HepG2 (cell line): ENCODE measurements at regions not wholly inside any gene's neighbourhood (a gene's known extent, or its start where the extent isn't known, plus 50 kb on each side); places are given as distances from the start of the nearest gene placed in this dataset.

Experiments
- CEBPB ChIP-seq: IDR thresholded peaks from 2 replicates; pipeline ENCODE4 v1.6.1; 2011; ENCODE audit warnings: low read depth, low read length, improper control_type of control experiment, borderline replicate concordance
- CENPT ChIP-seq: sonication (generic); formaldehyde crosslinking; IDR thresholded peaks from 2 replicates; pipeline ENCODE4 v1.8.0; 2022; ENCODE audit warnings: low read depth, mild to moderate bottlenecking, moderate library complexity, missing genetic modification reagents
- CREB1 ChIP-seq, 2 experiments: fragments of 450-650 bp in 1 of 2; IDR thresholded peaks; 2 replicates each; pipeline ENCODE4 v1.6.1; 2016 to 2017; ENCODE audit warnings: control low read depth in 1 of 2, mild to moderate bottlenecking in 1 of 2, missing compliant biosample characterization in 1 of 2, missing genetic modification characterization in 1 of 2
- ESRRA ChIP-seq: sonication (generic); formaldehyde crosslinking; IDR thresholded peaks from 2 replicates; pipeline ENCODE4 v1.5.1; 2020; ENCODE audit warnings: mild to moderate bottlenecking, low read depth, missing genetic modification reagents
- FOXJ3 ChIP-seq: sonication (generic); formaldehyde crosslinking; IDR thresholded peaks from 2 replicates; pipeline ENCODE4 v1.4.0; 2020; ENCODE audit warnings: missing genetic modification reagents, mild to moderate bottlenecking, borderline replicate concordance
- FOXM1 ChIP-seq: sonication (generic); formaldehyde crosslinking; IDR thresholded peaks from 2 replicates; pipeline ENCODE4 v1.5.0; 2020; ENCODE audit warnings: missing genetic modification reagents
- RNF2 ChIP-seq: fragments of 450-650 bp; conservative IDR thresholded peaks from 2 replicates; pipeline ENCODE4 v1.6.1; 2016; ENCODE audit warnings: low read depth
- TP53 ChIP-seq: sonication (generic); formaldehyde crosslinking; conservative IDR thresholded peaks from 2 replicates; pipeline ENCODE4 v1.4.0; 2020; ENCODE audit warnings: missing genetic modification reagents
- ZNF460 ChIP-seq: sonication (generic); formaldehyde crosslinking; IDR thresholded peaks from 2 replicates; pipeline ENCODE4 v1.5.1; 2020; ENCODE audit warnings: missing genetic modification reagents, mild to moderate bottlenecking, borderline replicate concordance
- TF ChIP-seq, protein P1 (sequence below), 2 experiments: sonication (generic) in 1 of 2; formaldehyde crosslinking in 1 of 2; IDR thresholded peaks; 2 replicates each; pipeline versions ENCODE4 v1.5.1 to v1.6.1; 2011 to 2020; ENCODE audit warnings: borderline replicate concordance in 1 of 2, low read depth in 1 of 2, low read length in 1 of 2, mild to moderate bottlenecking in 1 of 2, missing genetic modification reagents in 1 of 2, moderate library complexity in 1 of 2
- TF ChIP-seq, protein P2 (sequence below): sonication (generic); formaldehyde crosslinking; IDR thresholded peaks from 2 replicates; pipeline ENCODE4 v1.5.0; 2020; ENCODE audit warnings: mild to moderate bottlenecking, missing genetic modification reagents, moderate library complexity
- TF ChIP-seq, protein P3 (sequence below): sonication (generic); formaldehyde crosslinking; conservative IDR thresholded peaks from 2 replicates; pipeline ENCODE4 v1.4.0; 2020; ENCODE audit warnings: missing genetic modification reagents
- TF ChIP-seq, protein P4 (sequence below): sonication (generic); formaldehyde crosslinking; IDR thresholded peaks from 2 replicates; pipeline ENCODE4 v1.4.0; 2020; ENCODE audit warnings: missing genetic modification reagents

DNA sequence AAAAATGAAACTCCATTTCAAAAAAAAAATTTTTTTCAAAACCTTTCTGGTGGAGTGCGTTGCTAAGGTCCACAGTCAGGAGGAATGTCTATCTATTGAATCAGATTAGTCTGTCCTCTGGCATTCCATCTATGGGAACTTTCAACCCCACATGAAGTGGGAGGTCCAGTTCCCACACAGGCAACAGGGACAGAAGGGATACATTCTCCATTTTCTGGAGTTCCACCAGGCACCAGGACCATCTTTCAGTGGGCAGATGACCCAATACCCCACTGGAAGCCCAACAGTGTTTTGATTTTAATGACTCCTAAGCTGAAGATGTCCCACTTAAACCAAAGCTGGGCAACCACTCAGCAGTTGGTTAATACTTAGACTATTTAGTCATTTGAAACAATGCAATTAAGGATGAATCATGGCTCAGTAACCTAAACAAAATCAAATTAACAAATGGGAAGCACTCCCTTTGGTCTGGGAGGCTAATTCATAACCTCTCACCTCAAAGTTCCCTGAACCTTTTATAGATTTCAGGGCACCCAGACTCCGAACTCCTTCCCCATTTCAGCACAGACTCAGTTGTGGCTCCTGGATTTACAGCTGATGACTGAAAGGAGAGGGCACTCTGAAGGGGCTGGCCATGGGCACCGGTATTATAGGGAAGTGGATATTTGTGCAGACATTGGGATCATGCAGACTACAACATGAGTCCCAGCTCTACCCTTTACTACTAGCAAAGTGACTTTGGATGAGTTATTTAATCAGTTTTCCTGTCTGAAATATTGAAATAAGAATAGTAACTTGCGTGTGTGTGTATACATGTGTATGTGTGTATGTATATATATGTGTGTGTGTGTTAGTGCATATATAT, 264.3 kb upstream of the LRTM1 start:
- TF ChIP-seq ZNF460 (no peak), RNF2 (no peak), FOXM1 (no peak), CEBPB (no peak), CREB1 (IDR thresholded peaks at IDR 0.05) (no peak), CREB1 (CRISPR knock-in tag; IDR thresholded peaks at IDR 0.05) (no peak), TP53 (CRISPR knock-in tag) (no peak), CENPT (no peak), FOXJ3 (CRISPR knock-in tag) (no peak), ESRRA (CRISPR knock-in tag) (no peak)
- TF ChIP-seq, protein P1, sequence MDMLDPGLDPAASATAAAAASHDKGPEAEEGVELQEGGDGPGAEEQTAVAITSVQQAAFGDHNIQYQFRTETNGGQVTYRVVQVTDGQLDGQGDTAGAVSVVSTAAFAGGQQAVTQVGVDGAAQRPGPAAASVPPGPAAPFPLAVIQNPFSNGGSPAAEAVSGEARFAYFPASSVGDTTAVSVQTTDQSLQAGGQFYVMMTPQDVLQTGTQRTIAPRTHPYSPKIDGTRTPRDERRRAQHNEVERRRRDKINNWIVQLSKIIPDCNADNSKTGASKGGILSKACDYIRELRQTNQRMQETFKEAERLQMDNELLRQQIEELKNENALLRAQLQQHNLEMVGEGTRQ (IDR thresholded peaks at IDR 0.05; ENCODE audit: low read depth, low read length): no peak
- TF ChIP-seq, protein P1 (CRISPR knock-in tag; IDR thresholded peaks at IDR 0.05; ENCODE audit: borderline replicate concordance): no peak
- TF ChIP-seq, protein P2, sequence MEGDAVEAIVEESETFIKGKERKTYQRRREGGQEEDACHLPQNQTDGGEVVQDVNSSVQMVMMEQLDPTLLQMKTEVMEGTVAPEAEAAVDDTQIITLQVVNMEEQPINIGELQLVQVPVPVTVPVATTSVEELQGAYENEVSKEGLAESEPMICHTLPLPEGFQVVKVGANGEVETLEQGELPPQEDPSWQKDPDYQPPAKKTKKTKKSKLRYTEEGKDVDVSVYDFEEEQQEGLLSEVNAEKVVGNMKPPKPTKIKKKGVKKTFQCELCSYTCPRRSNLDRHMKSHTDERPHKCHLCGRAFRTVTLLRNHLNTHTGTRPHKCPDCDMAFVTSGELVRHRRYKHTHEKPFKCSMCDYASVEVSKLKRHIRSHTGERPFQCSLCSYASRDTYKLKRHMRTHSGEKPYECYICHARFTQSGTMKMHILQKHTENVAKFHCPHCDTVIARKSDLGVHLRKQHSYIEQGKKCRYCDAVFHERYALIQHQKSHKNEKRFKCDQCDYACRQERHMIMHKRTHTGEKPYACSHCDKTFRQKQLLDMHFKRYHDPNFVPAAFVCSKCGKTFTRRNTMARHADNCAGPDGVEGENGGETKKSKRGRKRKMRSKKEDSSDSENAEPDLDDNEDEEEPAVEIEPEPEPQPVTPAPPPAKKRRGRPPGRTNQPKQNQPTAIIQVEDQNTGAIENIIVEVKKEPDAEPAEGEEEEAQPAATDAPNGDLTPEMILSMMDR (CRISPR knock-in tag): no peak
- TF ChIP-seq, protein P3, sequence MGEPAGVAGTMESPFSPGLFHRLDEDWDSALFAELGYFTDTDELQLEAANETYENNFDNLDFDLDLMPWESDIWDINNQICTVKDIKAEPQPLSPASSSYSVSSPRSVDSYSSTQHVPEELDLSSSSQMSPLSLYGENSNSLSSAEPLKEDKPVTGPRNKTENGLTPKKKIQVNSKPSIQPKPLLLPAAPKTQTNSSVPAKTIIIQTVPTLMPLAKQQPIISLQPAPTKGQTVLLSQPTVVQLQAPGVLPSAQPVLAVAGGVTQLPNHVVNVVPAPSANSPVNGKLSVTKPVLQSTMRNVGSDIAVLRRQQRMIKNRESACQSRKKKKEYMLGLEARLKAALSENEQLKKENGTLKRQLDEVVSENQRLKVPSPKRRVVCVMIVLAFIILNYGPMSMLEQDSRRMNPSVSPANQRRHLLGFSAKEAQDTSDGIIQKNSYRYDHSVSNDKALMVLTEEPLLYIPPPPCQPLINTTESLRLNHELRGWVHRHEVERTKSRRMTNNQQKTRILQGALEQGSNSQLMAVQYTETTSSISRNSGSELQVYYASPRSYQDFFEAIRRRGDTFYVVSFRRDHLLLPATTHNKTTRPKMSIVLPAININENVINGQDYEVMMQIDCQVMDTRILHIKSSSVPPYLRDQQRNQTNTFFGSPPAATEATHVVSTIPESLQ (CRISPR knock-in tag): no peak
- TF ChIP-seq, protein P4, sequence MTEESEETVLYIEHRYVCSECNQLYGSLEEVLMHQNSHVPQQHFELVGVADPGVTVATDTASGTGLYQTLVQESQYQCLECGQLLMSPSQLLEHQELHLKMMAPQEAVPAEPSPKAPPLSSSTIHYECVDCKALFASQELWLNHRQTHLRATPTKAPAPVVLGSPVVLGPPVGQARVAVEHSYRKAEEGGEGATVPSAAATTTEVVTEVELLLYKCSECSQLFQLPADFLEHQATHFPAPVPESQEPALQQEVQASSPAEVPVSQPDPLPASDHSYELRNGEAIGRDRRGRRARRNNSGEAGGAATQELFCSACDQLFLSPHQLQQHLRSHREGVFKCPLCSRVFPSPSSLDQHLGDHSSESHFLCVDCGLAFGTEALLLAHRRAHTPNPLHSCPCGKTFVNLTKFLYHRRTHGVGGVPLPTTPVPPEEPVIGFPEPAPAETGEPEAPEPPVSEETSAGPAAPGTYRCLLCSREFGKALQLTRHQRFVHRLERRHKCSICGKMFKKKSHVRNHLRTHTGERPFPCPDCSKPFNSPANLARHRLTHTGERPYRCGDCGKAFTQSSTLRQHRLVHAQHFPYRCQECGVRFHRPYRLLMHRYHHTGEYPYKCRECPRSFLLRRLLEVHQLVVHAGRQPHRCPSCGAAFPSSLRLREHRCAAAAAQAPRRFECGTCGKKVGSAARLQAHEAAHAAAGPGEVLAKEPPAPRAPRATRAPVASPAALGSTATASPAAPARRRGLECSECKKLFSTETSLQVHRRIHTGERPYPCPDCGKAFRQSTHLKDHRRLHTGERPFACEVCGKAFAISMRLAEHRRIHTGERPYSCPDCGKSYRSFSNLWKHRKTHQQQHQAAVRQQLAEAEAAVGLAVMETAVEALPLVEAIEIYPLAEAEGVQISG: no peak
